K562 (cell line): ENCODE measurements at regions not wholly inside any gene's neighbourhood (a gene's known extent, or its start where the extent isn't known, plus 50 kb on each side); places are given as distances from the start of the nearest gene placed in this dataset.

ENCODE experiments used
- ATAC-seq: fragments of 200-7000 bp; cut with Tn5 transposase; 3 replicates; pipeline ENCODE4 v1.9.1; 2020; ENCODE audit warnings: moderate library complexity
- BruUV-seq: library from RNA; stranded (reverse); fragments of 400-500 nt; replicated peaks from 2 replicates; lab custom pipeline; 2021; lab: Mats Ljungman, UMichigan
- CTCF ChIA-PET: fragments of 300-600 bp; formaldehyde crosslinking; extraction: SDS; loops from one replicate; lab custom pipeline; 2021; ENCODE audit warnings: low intra/inter-chr PET ratio; lab: Yijun Ruan, JAX
- POLR2A ChIA-PET: fragments of 300-600, 350-650 bp; sonication (Branson Sonifier 250); formaldehyde crosslinking; extraction: SDS; loops from one replicate; lab custom pipeline; 2021; ENCODE audit warnings: antibody characterized with exemption, inconsistent platforms; lab: Yijun Ruan, JAX
- DNase-seq, 4 experiments: peaks; one replicate each; pipeline versions ENCODE4 v3.0.0 to v3.0.0-alpha.2; 2011 to 2018; ENCODE audit warnings: low spot score in 3 of 4, mixed read lengths in 3 of 4; ENCODE audit errors: extremely low read depth in 1 of 4
- FAIRE-seq: peaks from 2 replicates; lab custom pipeline; 2011; peaks lifted over from hg19 to GRCh38; lab: Jason Lieb, UNC
- H2AFZ ChIP-seq: 2 replicates; pipeline ENCODE4 v1.6.0; 2011; ENCODE audit warnings: low read depth, low read length, control low read depth, inconsistent platforms
- H3K27ac ChIP-seq: fragments of 200-600 bp; 3 replicates; pipeline ENCODE4 v1.8.0; 2011; ENCODE audit warnings: low read depth, mild to moderate bottlenecking, control low read depth, inconsistent platforms, low read length, moderate library complexity, mixed read lengths; ENCODE audit errors: extremely low read depth
- H3K27me3 ChIP-seq, 2 experiments: fragments of 300-600 bp in 1 of 2; 2 replicates in 1 of 2; 3 replicates in 1 of 2; pipeline versions ENCODE4 v1.6.0 to v1.8.0; 2011; ENCODE audit warnings: inconsistent platforms in 2 of 2, low read length in 2 of 2, mild to moderate bottlenecking in 1 of 2, mixed read lengths in 1 of 2, moderate library complexity in 1 of 2; ENCODE audit not compliant: control insufficient read depth in 2 of 2, insufficient read depth in 2 of 2
- H3K36me3 ChIP-seq: fragments of 300-600 bp; 3 replicates; pipeline ENCODE4 v1.8.0; 2011; ENCODE audit warnings: mild to moderate bottlenecking, low read length, inconsistent platforms; ENCODE audit not compliant: control insufficient read depth, insufficient read depth
- H3K4me1 ChIP-seq, 2 experiments: fragments of 200-600 bp in 1 of 2; replicated peaks in 1 of 2; 2 replicates in 1 of 2; 3 replicates in 1 of 2; pipeline versions ENCODE4 v1.5.1 to v1.8.0; 2011; ENCODE audit warnings: inconsistent platforms in 2 of 2, low read length in 2 of 2, mild to moderate bottlenecking in 1 of 2, mixed read lengths in 1 of 2, moderate library complexity in 1 of 2; ENCODE audit not compliant: control insufficient read depth in 2 of 2, insufficient read depth in 2 of 2
- H3K4me2 ChIP-seq: 2 replicates; pipeline ENCODE4 v1.6.1; 2011; ENCODE audit warnings: low read length, control low read depth, inconsistent platforms, mixed read lengths; ENCODE audit not compliant: insufficient read depth
- H3K4me3 ChIP-seq: fragments of 200-600 bp; sonication (generic), shearing (Covaris generic); 2 replicates; pipeline ENCODE4 v1.5.1; 2016; ENCODE audit warnings: control low read depth, inconsistent platforms
- H3K79me2 ChIP-seq: fragments of 200-600 bp; 3 replicates; pipeline ENCODE4 v1.8.0; 2011; ENCODE audit warnings: low read length, inconsistent platforms; ENCODE audit not compliant: control insufficient read depth, insufficient read depth
- H3K9ac ChIP-seq, 2 experiments: 2 replicates each; pipeline versions ENCODE4 v1.6.0 to v1.6.1; 2011; ENCODE audit warnings: low read depth in 2 of 2, low read length in 2 of 2, control low read depth in 1 of 2, inconsistent platforms in 1 of 2, mild to moderate bottlenecking in 1 of 2, mixed read lengths in 1 of 2; ENCODE audit not compliant: insufficient read depth in 1 of 2
- H3K9me1 ChIP-seq: one replicate; pipeline ENCODE4 v1.6.0; 2011; ENCODE audit warnings: inconsistent platforms, mild to moderate bottlenecking, low read length, moderate library complexity; ENCODE audit not compliant: control insufficient read depth, insufficient read depth
- H3K9me3 ChIP-seq: replicated peaks from 2 replicates; pipeline ENCODE4 v1.5.1; 2011; ENCODE audit warnings: low read depth, low read length, inconsistent platforms; ENCODE audit not compliant: control insufficient read depth, insufficient read depth
- H4K20me1 ChIP-seq: replicated peaks from 2 replicates; pipeline ENCODE4 v1.6.1; 2011; ENCODE audit warnings: low read length, inconsistent platforms, mixed read lengths; ENCODE audit not compliant: control insufficient read depth, insufficient read depth
- BRCA1 ChIP-seq, 2 experiments: fragments of 450-650 bp in 1 of 2; sonication (generic) in 1 of 2; formaldehyde crosslinking in 1 of 2; IDR thresholded peaks; 2 replicates each; pipeline versions ENCODE4 v1.5.0 to v1.6.1; 2017 to 2020; ENCODE audit warnings: mild to moderate bottlenecking in 1 of 2, missing genetic modification reagents in 1 of 2
- CBFA2T3 ChIP-seq: fragments of 450-650 bp; IDR thresholded peaks from 2 replicates; pipeline ENCODE4 v1.6.1; 2017
- ETS2 ChIP-seq: IDR thresholded peaks from 2 replicates; pipeline ENCODE4 v1.6.1; 2016; ENCODE audit warnings: borderline replicate concordance, missing genetic modification characterization, mild to moderate bottlenecking, moderate library complexity, missing compliant biosample characterization; ENCODE audit not compliant: poor library complexity, severe bottlenecking
- FIP1L1 ChIP-seq: fragments of 200-400 bp; formaldehyde crosslinking; IDR thresholded peaks from 2 replicates; pipeline ENCODE4 v1.6.1; 2018; ENCODE audit warnings: mild to moderate bottlenecking, low read depth, low read length; ENCODE audit not compliant: poor library complexity, severe bottlenecking
- MAX ChIP-seq: sonication (generic); formaldehyde crosslinking; IDR thresholded peaks from 2 replicates; pipeline ENCODE4 v1.9.0; 2022; ENCODE audit warnings: mild to moderate bottlenecking, missing genetic modification reagents
- NFIX ChIP-seq: fragments of 250-450 bp; sonication (Bioruptor Pico); IDR thresholded peaks from 2 replicates; pipeline ENCODE4 v1.4.0; 2020; ENCODE audit warnings: low read depth, mild to moderate bottlenecking, moderate library complexity
- NFYB ChIP-seq: IDR thresholded peaks from 2 replicates; pipeline ENCODE4 v1.6.1; 2011; ENCODE audit warnings: mild to moderate bottlenecking, moderate library complexity; ENCODE audit not compliant: insufficient read length; ENCODE audit errors: extremely low read depth
- POLR2G ChIP-seq: fragments of 200-400 bp; formaldehyde crosslinking; IDR thresholded peaks from 2 replicates; pipeline ENCODE4 v1.6.1; 2017; ENCODE audit warnings: low read depth, mild to moderate bottlenecking, antibody characterized with exemption, low read length, moderate library complexity
- POLR3G ChIP-seq: IDR thresholded peaks from 2 replicates; pipeline ENCODE4 v1.6.1; 2011; ENCODE audit not compliant: insufficient read length, insufficient replicate concordance; ENCODE audit errors: extremely low read depth
- RUNX1 ChIP-seq: sonication (generic); IDR thresholded peaks from 2 replicates; pipeline ENCODE4 v1.6.1; 2016; ENCODE audit warnings: antibody characterized with exemption, low read depth
- TARDBP ChIP-seq: fragments of 450-650 bp; IDR thresholded peaks from 2 replicates; pipeline ENCODE4 v1.6.1; 2016
- TBP ChIP-seq: optimal IDR thresholded peaks from 2 replicates; pipeline ENCODE3; 2011; ENCODE audit warnings: low read depth, low read length, improper control_type of control experiment
- TGIF2 ChIP-seq: sonication (generic); formaldehyde crosslinking; IDR thresholded peaks from 2 replicates; pipeline ENCODE4 v1.8.1; 2022; ENCODE audit warnings: mild to moderate bottlenecking, missing genetic modification reagents, moderate library complexity
- ZFP91 ChIP-seq: sonication (generic); formaldehyde crosslinking; IDR thresholded peaks from 2 replicates; pipeline ENCODE4 v1.8.0; 2022; ENCODE audit warnings: mild to moderate bottlenecking, missing genetic modification reagents
- ZNF184 ChIP-seq: sonication (generic); formaldehyde crosslinking; IDR thresholded peaks from 2 replicates; pipeline ENCODE4 v1.5.0; 2020; ENCODE audit warnings: missing genetic modification reagents
- ZNF408 ChIP-seq: fragments of 250-450 bp; sonication (Bioruptor Pico); IDR thresholded peaks from 2 replicates; pipeline ENCODE4 v1.4.0; 2020; ENCODE audit warnings: low read depth, mild to moderate bottlenecking, moderate library complexity
- ZNF830 ChIP-seq: fragments of 250-450 bp; sonication (Bioruptor Pico); IDR thresholded peaks from 2 replicates; pipeline ENCODE4 v1.5.0; 2021; ENCODE audit warnings: mild to moderate bottlenecking
- WGBS: fragments of 100-300 bp; shearing (Covaris generic); methylation state at CpG from one replicate; pipeline ENCODE4 v1.1.6; 2016; ENCODE audit warnings: low coverage, mixed read lengths; ENCODE audit not compliant: insufficient coverage; ENCODE audit errors: missing lambda C conversion rate; 5-methylcytosine and 5-hydroxymethylcytosine counted together
- in situ Hi-C: fragments of 300-500 bp; cut with MboI; formaldehyde crosslinking; loops from 4 replicates; pipeline ENCODE4 v1.15.0; 2018; ENCODE audit warnings: inconsistent platforms, mixed read lengths
- intact Hi-C: fragments of 100-400 bp; cut with micrococcal nuclease; formaldehyde crosslinking; loops from 2 replicates; pipeline ENCODE4 v1.14.2; 2022
- TF ChIP-seq, protein P1 (sequence below): IDR thresholded peaks from 2 replicates; pipeline ENCODE4 v1.6.1; 2011; ENCODE audit warnings: borderline replicate concordance, low read depth, mild to moderate bottlenecking, moderate library complexity, low read length; ENCODE audit not compliant: insufficient read depth, poor library complexity, severe bottlenecking
- TF ChIP-seq, protein P2 (sequence below): fragments of 200-800 bp; sonication (Bioruptor generic); IDR thresholded peaks from 2 replicates; pipeline ENCODE4 v1.6.1; 2017; ENCODE audit warnings: missing genetic modification characterization, missing compliant biosample characterization

GRCh38 chr20:11772226-11772730 lies 145.4 kb upstream of the BTBD3 start:
- no TSS peak for BruUV-seq
- no peak overlapping the region for H3K9ac ChIP-seq
- TF ChIP-seq, protein P1, sequence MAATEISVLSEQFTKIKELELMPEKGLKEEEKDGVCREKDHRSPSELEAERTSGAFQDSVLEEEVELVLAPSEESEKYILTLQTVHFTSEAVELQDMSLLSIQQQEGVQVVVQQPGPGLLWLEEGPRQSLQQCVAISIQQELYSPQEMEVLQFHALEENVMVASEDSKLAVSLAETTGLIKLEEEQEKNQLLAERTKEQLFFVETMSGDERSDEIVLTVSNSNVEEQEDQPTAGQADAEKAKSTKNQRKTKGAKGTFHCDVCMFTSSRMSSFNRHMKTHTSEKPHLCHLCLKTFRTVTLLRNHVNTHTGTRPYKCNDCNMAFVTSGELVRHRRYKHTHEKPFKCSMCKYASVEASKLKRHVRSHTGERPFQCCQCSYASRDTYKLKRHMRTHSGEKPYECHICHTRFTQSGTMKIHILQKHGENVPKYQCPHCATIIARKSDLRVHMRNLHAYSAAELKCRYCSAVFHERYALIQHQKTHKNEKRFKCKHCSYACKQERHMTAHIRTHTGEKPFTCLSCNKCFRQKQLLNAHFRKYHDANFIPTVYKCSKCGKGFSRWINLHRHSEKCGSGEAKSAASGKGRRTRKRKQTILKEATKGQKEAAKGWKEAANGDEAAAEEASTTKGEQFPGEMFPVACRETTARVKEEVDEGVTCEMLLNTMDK: no peak
- TF ChIP-seq NFYB (no peak), MAX (CRISPR knock-in tag) (no peak), TBP (no peak), NFIX (CRISPR knock-in tag) (no peak), RUNX1 (no peak), ZNF408 (CRISPR knock-in tag) (no peak), POLR3G (no peak), CBFA2T3 (no peak), ZNF184 (CRISPR knock-in tag) (no peak), ZNF830 (CRISPR knock-in tag) (no peak), FIP1L1 (no peak), BRCA1 (IDR thresholded peaks at IDR 0.05) (no peak), BRCA1 (CRISPR knock-in tag; IDR thresholded peaks at IDR 0.05) (no peak), ZFP91 (CRISPR knock-in tag) (no peak), TGIF2 (no peak), POLR2G (no peak), ETS2 (no peak), TARDBP (no peak)
- TF ChIP-seq, protein P2, sequence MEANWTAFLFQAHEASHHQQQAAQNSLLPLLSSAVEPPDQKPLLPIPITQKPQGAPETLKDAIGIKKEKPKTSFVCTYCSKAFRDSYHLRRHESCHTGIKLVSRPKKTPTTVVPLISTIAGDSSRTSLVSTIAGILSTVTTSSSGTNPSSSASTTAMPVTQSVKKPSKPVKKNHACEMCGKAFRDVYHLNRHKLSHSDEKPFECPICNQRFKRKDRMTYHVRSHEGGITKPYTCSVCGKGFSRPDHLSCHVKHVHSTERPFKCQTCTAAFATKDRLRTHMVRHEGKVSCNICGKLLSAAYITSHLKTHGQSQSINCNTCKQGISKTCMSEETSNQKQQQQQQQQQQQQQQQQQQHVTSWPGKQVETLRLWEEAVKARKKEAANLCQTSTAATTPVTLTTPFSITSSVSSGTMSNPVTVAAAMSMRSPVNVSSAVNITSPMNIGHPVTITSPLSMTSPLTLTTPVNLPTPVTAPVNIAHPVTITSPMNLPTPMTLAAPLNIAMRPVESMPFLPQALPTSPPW: no peak

More at GRCh38 chr20:11772226-11772730, 145.4 kb upstream of the BTBD3 start:
- intact Hi-C loops (no loop called here), in situ Hi-C loops (no loop called here)
- H3K36me3 ChIP-seq: no peaks in the 10 kb centered on the region
- ATAC-seq (no peak), DNase-seq (no peak), FAIRE-seq (no peak)
- no peaks in the 10 kb centered on the region for H3K4me1 ChIP-seq
- H3K27me3 ChIP-seq: no peaks in the 10 kb centered on the region
- H3K27ac ChIP-seq: no peak overlapping the region
- H3K79me2 ChIP-seq: no peaks in the 10 kb centered on the region
- ChIA-PET POLR2A (no interaction called here), CTCF (no interaction called here)
- no peaks in the 10 kb centered on the region for H3K9me1 ChIP-seq
- H3K4me2 ChIP-seq: no peak overlapping the region
- 0% methylated on average over 2 of the region's 2 CpGs for WGBS
- no peak overlapping the region for H3K4me3 ChIP-seq
- H2AFZ ChIP-seq: no peak overlapping the region
- no peaks in the 10 kb centered on the region for H3K9me3 ChIP-seq
- no peaks in the 10 kb centered on the region for H4K20me1 ChIP-seq
